Adrenal gland (tissue), 5 donors: ENCODE measurements at regions not wholly inside any gene's neighbourhood (a gene's known extent, or its start where the extent isn't known, plus 50 kb on each side); places are given as distances from the start of the nearest gene placed in this dataset.

Experiments
- CTCF ChIP-seq, 6 experiments: fragments of 450-650 bp in 4 of 6; fragments of 200-600 bp in 2 of 6; sonication (generic) in 1 of 6; IDR thresholded peaks; 1 replicate in 5 of 6; 2 replicates in 1 of 6; pipeline versions ENCODE4 v1.5.1 to v1.8.0; 2016 to 2021; ENCODE audit warnings: antibody characterized with exemption in 6 of 6, mild to moderate bottlenecking in 2 of 6, moderate library complexity in 1 of 6
- POLR2A ChIP-seq, 2 donors: fragments of 450-650 bp; IDR thresholded peaks; one replicate each; pipeline ENCODE4 v1.6.1; 2017; ENCODE audit warnings: antibody characterized with exemption in 2 of 2, mild to moderate bottlenecking in 2 of 2, moderate library complexity in 1 of 2
- donor health status: DM: no; HTN: no; CAD: no.

- TF ChIP-seq CTCF (IDR thresholded peaks at IDR 0.05): no peak
- TF ChIP-seq POLR2A (IDR thresholded peaks at IDR 0.05): no peak
Measured at GRCh38 chr16:9344508-9344907, 253.1 kb downstream of the HAPSTR1 start.
